NCI-H2227 (cell line): ENCODE measurements at regions not wholly inside any gene's neighbourhood (a gene's known extent, or its start where the extent isn't known, plus 50 kb on each side); places are given as distances from the start of the nearest gene placed in this dataset.

Source experiments
- DNase-seq: peaks from one replicate; lab custom pipeline; 2025; ENCODE audit not compliant: unreplicated experiment; lab: John Stamatoyannopoulos, UW

DNA sequence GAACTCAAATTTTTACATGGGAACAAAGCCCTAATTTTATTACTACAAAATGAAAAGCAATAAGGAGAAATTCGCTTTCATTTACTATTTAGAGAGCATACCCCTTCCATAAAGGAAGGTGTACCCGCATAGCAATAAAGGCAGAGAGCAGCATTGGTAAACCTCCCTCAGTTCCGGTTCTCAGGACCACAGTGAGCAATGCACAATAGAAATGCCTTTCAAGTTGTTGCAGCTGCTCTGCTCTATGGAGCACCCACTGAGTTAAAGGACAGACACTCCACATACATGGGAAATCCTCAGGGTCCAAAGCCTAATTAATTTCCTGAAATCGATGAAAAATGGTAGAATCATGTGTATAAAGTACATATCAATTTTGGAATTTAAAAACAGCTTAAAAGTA, 89.9 kb upstream of the MPDZ start:
- no peak for DNase-seq

- no peak for DNase-seq
Observed at GRCh38 chr9:13367784-13368183, 88.3 kb upstream of the MPDZ start.

GRCh38 chr9:13364271-13365000, 84.9 kb upstream of the MPDZ start:
- DNase-seq: peak; percentile 7

DNA sequence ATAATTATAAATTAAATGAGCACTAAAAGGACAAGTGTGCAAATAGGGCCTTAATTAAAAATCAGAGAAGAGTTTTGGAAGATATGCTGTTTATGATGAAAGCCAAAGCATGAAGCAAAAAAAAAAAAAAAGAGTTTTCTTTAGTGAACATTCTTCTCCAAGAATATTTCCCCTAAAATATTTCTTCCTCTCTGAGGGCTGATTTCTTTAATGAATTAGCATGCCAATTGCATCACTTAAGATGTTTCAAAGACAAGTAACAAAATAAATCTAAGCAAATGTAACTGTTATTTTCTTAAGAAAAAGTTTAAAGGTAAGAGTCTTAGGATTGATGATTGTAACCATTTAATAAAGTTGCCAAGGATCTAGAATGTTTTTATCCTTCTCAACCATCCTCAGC, 81.6 kb upstream of the MPDZ start:
- DNase-seq: no peak

- no peak for DNase-seq
Observed at GRCh38 chr9:13360188-13360587, 80.7 kb upstream of the MPDZ start.

- no peak for DNase-seq
Observed at GRCh38 chr9:13358128-13358527, 78.6 kb upstream of the MPDZ start.

DNA sequence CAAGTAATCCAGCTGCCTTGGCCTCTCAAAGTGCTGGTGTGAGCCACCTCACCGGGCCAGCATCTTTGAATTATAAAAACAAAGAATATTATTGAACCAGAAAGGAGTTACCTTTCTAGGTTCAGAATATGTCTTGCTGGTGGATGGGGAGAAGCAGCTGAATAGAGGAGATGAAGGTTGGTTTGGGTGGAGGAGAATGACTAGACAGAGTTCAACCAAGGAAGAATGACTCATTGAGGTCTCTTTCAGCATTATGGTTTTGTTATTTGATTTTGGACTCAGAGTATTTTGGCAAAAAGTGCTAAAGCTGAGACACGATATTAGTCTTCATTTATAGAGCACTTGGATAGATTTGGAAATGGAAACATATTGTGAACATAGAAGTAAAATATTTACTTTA, 75.2 kb upstream of the MPDZ start:
- no peak for DNase-seq

- DNase-seq: no peak
Observed at GRCh38 chr9:13352451-13352979, 73.0 kb upstream of the MPDZ start.

DNA sequence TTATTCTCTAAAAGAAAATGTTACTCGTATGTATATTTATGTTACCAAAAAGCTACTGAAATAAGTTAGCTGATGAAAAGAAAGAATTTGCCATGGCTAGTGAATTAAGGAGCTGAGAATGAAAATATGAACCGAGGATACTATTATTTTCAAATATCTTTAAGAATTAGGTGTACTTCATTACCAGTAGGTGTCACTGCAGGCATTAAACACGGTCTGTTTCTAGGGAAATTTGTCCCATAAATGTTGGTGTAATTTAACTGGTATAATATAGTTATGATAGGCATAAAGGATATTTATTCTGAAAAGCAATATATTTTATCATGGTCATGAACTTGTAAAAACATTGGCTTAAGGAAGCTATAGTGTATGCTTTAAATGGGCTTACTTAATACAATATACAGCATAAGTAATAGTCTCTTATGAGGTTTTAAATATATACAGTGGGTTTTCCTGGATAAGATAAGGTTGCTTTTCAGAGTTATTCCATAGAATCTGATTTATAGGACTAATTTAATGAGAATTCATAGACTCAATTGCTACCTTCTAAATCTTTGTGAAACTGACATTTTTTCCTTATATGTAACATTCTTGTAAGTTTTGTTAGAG, 72.4 kb upstream of the MPDZ start:
- peak; percentile 55 for DNase-seq

- DNase-seq: no peak
Observed at GRCh38 chr9:13332571-13332970, 53.1 kb upstream of the MPDZ start.

DNA sequence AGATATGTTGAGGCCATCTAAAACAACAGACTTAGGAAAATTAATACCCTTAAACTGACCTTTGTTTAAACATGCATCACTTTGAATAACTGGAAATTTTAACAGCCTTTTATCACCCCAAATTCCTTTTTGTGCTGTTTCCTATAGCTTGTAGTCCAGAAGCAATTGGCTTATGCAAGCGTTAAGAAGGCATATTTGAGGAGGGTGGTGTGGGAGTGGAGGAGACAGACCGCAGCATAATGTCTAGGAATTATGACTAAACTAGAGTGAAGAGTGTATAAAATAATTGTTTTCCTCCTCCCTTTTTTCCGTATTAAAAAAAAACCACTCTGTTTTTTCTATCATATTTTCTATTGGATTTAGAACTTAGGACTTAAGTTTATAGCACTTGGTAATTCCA, 51.8 kb upstream of the MPDZ start:
- no peak for DNase-seq

DNA sequence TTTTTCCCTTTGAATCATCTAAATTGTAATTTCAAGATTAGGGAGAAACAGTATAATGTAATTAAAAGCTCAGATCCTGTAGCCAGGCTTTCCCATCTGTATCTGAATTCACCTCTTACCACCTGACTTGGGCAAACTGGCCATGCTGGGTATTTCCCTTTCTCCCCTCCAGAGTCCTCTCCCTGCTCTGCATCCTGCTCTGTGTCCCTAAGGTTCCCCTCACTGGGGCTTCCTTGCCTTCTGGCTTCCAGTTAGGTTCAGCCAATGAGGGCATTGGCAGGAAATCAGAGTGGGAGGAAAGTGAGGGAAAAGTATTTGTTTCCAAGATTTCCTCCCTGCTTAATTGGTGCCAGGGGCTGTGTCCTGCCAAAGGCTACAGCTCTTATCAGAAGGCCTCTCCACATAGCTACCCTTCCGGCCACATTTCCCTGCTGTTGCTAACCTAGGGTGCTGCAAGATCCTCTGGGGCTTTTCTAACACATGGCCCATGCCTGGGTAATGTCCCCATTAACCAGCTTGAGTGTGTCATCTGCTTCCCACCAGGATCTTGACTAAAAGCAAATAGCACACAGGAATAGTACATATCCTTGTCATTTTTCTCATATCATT, 51.0 kb upstream of the MPDZ start:
- DNase-seq: no peak
